ENCODE measurements at regions not wholly inside any gene's neighbourhood (a gene's known extent, or its start where the extent isn't known, plus 50 kb on each side); places are given as distances from the start of the nearest gene placed in this dataset.

DNA sequence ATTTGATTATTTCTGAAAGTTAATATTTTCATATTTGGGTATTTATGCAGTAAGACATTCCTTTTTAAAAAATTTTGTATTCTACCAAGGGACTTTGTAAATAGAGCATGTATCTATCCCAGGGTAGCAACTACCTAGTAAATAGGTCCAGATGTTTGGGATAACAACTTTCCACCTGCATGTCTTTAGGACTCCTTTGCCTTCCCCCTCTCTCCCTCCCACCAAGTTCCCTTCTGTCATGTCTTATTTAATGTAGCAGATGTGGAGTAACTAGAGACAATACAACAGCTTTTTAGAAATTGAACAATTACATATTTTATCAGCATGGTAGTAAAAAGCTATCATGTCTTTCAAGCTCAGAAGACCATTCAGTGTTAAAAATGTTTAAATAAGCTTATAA, 821.0 kb downstream of the C4orf33 start:
- no peaks in the 10 kb centered on the region for H3K36me3 ChIP-seq (ENCODE audit: insufficient read depth, low read length)
- H3K4me1 ChIP-seq (ENCODE audit: control insufficient read depth, insufficient read depth, low read length, unreplicated experiment), result no peaks in the 10 kb centered on the region
- no peak overlapping the region for H3K4me3 ChIP-seq (ENCODE audit: low read depth, low read length)
- no peak overlapping the region for H3K27ac ChIP-seq (ENCODE audit: low read depth, low read length)
- H2AFZ ChIP-seq (ENCODE audit: low read length, unreplicated experiment), result no peak overlapping the region
- H3K79me2 ChIP-seq (ENCODE audit: control insufficient read depth, insufficient read depth, low read length, unreplicated experiment), result no peaks in the 10 kb centered on the region
- no peaks in the 10 kb centered on the region for H3K27me3 ChIP-seq (ENCODE audit: insufficient read depth, low read length)

DNA sequence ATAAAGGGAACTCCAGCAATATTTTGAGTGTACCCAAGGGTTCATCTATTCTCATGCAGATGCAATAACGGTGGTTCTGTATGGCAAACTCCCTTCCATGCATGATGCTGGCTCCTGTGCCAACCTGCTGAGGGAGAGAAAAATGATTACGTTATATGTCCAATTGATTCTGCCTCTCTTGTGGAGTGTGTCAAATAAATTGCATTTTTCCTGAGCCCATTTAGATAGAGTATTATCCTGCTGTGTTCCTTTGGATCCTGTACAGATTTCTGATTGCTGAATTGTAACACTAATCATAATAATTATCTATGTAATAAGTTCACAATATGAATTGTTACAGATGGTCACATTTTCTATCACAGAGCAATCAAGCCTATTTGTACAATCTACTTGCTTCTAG, 821.7 kb downstream of the C4orf33 start:
- H3K79me2 ChIP-seq (ENCODE audit: control insufficient read depth, insufficient read depth, low read length, unreplicated experiment), result no peaks in the 10 kb centered on the region
- H2AFZ ChIP-seq (ENCODE audit: low read length, unreplicated experiment), result no peak overlapping the region
- no peak overlapping the region for H3K4me3 ChIP-seq (ENCODE audit: low read depth, low read length)
- no peaks in the 10 kb centered on the region for H3K36me3 ChIP-seq (ENCODE audit: insufficient read depth, low read length)
- no peaks in the 10 kb centered on the region for H3K4me1 ChIP-seq (ENCODE audit: control insufficient read depth, insufficient read depth, low read length, unreplicated experiment)
- no peak overlapping the region for H3K27ac ChIP-seq (ENCODE audit: low read depth, low read length)
- no peaks in the 10 kb centered on the region for H3K27me3 ChIP-seq (ENCODE audit: insufficient read depth, low read length)

DNA sequence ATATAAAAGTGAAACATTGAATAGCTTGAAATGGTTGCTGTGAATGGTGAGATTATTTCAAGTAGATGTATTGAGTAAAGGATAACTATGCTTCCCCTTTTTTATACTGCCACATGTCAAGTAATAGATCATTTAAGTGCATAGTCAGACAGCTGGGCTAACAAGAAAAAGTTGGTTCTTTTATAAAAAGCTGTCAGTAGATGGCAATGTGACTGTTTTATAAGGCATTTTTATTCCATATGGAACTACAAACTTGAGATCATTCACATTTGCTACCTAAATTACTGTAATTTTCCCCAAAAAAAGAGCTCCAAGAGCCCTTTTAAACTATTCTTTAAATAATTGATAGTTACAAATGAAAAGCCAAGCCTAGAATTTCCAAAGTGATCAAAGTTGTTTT, 831.0 kb downstream of the C4orf33 start:
- Histone ChIP-seq H3K27me3 (ENCODE audit: insufficient read depth, low read length) (no peaks in the 10 kb centered on the region), H2AFZ (ENCODE audit: low read length, unreplicated experiment) (no peak overlapping the region)

DNA sequence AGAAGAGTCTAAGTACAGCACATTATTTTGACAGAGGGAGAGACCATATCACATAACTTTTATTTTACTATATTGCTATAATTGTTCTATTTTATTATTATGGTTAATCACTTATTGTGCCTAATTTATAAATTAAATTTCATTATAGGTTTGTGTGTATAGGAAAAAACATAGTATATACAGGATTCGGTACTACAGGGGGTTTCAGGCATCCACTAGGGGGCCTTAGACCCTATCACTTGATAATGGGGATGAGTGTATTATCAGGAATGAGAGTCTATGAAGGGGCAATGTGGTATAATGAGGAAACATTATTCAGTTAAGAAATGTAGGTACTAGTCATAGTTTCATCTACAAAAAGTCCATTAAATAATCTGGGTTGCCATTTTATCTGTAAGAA, 833.1 kb downstream of the C4orf33 start:
- no peak overlapping the region for H3K27ac ChIP-seq (ENCODE audit: low read depth, low read length)
- H2AFZ ChIP-seq (ENCODE audit: low read length, unreplicated experiment), result no peak overlapping the region
- no peaks in the 10 kb centered on the region for H3K27me3 ChIP-seq (ENCODE audit: insufficient read depth, low read length)
- H3K4me1 ChIP-seq (ENCODE audit: control insufficient read depth, insufficient read depth, low read length, unreplicated experiment), result no peaks in the 10 kb centered on the region
- H3K79me2 ChIP-seq (ENCODE audit: control insufficient read depth, insufficient read depth, low read length, unreplicated experiment), result no peaks in the 10 kb centered on the region
- no peaks in the 10 kb centered on the region for H3K36me3 ChIP-seq (ENCODE audit: insufficient read depth, low read length)
- H3K4me3 ChIP-seq (ENCODE audit: low read depth, low read length), result no peak overlapping the region

More for the DNA sequence above, 831.0 kb downstream of the C4orf33 start:
- H3K4me1 ChIP-seq (ENCODE audit: control insufficient read depth, insufficient read depth, low read length, unreplicated experiment), result no peaks in the 10 kb centered on the region
- no peak overlapping the region for H3K27ac ChIP-seq (ENCODE audit: low read depth, low read length)
- no peak overlapping the region for H3K4me3 ChIP-seq (ENCODE audit: low read depth, low read length)
- H3K79me2 ChIP-seq (ENCODE audit: control insufficient read depth, insufficient read depth, low read length, unreplicated experiment), result no peaks in the 10 kb centered on the region
- H3K36me3 ChIP-seq (ENCODE audit: insufficient read depth, low read length), result no peaks in the 10 kb centered on the region

DNA sequence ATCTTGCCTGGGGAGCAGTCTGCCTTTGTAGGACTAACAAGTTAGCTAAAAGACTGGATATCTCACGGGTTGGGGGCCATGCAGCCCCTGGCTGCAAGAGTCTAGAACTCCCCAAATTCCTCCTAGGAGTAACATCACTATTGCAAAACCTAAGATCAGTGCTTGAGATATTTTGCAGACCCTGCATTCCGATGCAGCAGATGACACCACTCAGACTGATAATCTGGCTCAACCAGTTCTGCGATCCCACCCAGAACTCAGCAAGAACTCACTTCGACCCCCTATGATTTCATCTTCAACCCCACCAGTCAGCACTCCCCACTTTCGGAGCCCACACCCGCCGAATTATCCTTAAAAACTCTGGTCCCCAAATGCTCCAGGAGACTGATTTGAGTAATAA, 834.0 kb downstream of the C4orf33 start:
- Histone ChIP-seq H3K4me1 (ENCODE audit: control insufficient read depth, insufficient read depth, low read length, unreplicated experiment) (no peaks in the 10 kb centered on the region), H3K79me2 (ENCODE audit: control insufficient read depth, insufficient read depth, low read length, unreplicated experiment) (no peaks in the 10 kb centered on the region), H3K36me3 (ENCODE audit: insufficient read depth, low read length) (no peaks in the 10 kb centered on the region), H2AFZ (ENCODE audit: low read length, unreplicated experiment) (no peak overlapping the region), H3K27ac (ENCODE audit: low read depth, low read length) (no peak overlapping the region), H3K27me3 (ENCODE audit: insufficient read depth, low read length) (no peaks in the 10 kb centered on the region), H3K4me3 (ENCODE audit: low read depth, low read length) (no peak overlapping the region)

DNA sequence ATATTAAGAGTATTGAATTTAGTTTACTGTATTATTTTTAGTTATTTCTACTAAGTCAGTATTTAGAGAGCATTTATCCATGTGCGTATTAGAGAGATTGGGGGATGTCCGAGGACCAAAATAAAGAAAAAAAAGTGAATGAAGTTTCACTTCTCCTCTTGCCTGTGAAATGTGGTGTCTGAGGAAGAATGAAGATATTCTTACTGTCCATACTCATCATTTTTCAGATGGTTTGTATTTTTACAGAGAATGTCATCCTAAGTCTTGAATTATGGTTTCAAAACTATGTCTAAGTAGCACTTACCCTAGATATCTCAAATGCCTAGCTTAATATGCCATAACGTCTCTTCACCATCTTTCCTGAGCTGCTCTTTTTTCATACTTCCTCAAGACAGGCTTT, 854.3 kb downstream of the C4orf33 start:
- Histone ChIP-seq H3K36me3 (ENCODE audit: insufficient read depth, low read length) (no peaks in the 10 kb centered on the region), H3K27me3 (ENCODE audit: insufficient read depth, low read length) (peaks cover 9% of the 10 kb centered on the region), H3K27ac (ENCODE audit: low read depth, low read length) (no peak overlapping the region), H3K4me3 (ENCODE audit: low read depth, low read length) (no peak overlapping the region), H2AFZ (ENCODE audit: low read length, unreplicated experiment) (no peak overlapping the region), H3K4me1 (ENCODE audit: control insufficient read depth, insufficient read depth, low read length, unreplicated experiment) (no peaks in the 10 kb centered on the region), H3K79me2 (ENCODE audit: control insufficient read depth, insufficient read depth, low read length, unreplicated experiment) (no peaks in the 10 kb centered on the region)

DNA sequence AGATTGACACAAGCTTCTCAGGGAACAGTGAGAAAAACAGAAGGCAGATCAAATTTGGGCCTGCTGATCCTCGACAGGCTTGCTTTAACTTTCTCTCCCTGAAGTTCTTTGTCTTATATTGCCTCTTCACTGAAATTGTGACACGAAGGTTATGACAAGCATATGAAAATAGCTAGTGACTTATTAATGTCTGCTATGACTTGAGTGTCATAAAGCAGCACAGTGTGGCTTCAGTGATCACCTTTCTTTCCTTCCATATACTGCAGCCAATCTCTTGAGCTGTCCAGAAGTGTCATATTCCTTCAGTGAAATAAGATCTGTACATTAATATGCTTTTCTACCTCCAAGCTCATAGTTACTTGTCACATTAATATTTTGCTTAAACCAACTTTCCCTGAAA, 870.2 kb downstream of the C4orf33 start:
- H3K4me1 ChIP-seq (ENCODE audit: control insufficient read depth, insufficient read depth, low read length, unreplicated experiment), result no peaks in the 10 kb centered on the region
- H3K36me3 ChIP-seq (ENCODE audit: insufficient read depth, low read length), result no peaks in the 10 kb centered on the region
- no peak overlapping the region for H3K4me3 ChIP-seq (ENCODE audit: low read depth, low read length)
- H3K27me3 ChIP-seq (ENCODE audit: insufficient read depth, low read length), result peaks cover 11% of the 10 kb centered on the region; the same call in 1 of the 2 replicates
- no peak overlapping the region for H2AFZ ChIP-seq (ENCODE audit: low read length, unreplicated experiment)
- no peak overlapping the region for H3K27ac ChIP-seq (ENCODE audit: low read depth, low read length)
- H3K79me2 ChIP-seq (ENCODE audit: control insufficient read depth, insufficient read depth, low read length, unreplicated experiment), result no peaks in the 10 kb centered on the region

DNA sequence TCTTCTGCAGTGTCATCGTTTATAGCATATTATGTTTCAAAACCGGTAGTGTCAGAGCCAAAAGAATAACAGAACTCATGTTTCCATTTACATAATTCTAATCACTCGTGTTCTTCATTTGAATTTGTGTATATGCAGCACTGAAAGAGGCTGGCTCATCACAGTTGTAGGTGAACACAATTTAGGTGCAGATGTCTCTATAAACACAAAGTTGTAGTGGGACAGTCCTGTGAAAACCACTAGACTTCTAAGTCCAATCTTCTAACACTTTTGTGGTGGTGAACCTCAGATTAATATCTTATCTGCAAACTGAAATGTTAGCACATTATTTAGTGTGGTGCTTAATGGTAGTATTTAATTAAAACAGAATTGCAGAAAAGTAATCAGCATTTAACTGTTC, 872.4 kb downstream of the C4orf33 start:
- Histone ChIP-seq H3K79me2 (ENCODE audit: control insufficient read depth, insufficient read depth, low read length, unreplicated experiment) (no peaks in the 10 kb centered on the region), H3K4me3 (ENCODE audit: low read depth, low read length) (no peak overlapping the region), H3K36me3 (ENCODE audit: insufficient read depth, low read length) (no peaks in the 10 kb centered on the region), H2AFZ (ENCODE audit: low read length, unreplicated experiment) (no peak overlapping the region), H3K4me1 (ENCODE audit: control insufficient read depth, insufficient read depth, low read length, unreplicated experiment) (no peaks in the 10 kb centered on the region), H3K27ac (ENCODE audit: low read depth, low read length) (no peak overlapping the region), H3K27me3 (ENCODE audit: insufficient read depth, low read length) (peaks cover 11% of the 10 kb centered on the region; the same call in 1 of the 2 replicates)

DNA sequence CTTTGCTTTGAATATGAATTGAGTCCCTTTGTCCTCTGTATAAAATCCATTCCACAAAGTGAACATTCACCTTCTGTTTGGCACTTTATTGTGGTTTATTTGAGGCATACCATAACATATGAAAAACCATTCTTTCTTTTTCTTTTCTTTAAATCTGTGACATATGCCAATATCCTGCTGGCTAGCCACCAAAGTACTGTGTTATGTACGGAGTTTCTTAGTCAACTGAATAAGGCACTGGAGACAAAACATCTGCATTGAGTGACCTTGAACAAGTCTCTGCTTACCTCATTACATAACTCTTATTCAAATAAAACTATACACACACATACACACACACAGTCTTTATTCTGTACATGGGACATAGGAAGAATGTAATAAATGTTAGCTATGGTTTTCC, 872.8 kb downstream of the C4orf33 start:
- Histone ChIP-seq H3K4me3 (ENCODE audit: low read depth, low read length) (no peak overlapping the region), H2AFZ (ENCODE audit: low read length, unreplicated experiment) (no peak overlapping the region), H3K27me3 (ENCODE audit: insufficient read depth, low read length) (peaks cover 11% of the 10 kb centered on the region; the same call in 1 of the 2 replicates), H3K4me1 (ENCODE audit: control insufficient read depth, insufficient read depth, low read length, unreplicated experiment) (no peaks in the 10 kb centered on the region), H3K79me2 (ENCODE audit: control insufficient read depth, insufficient read depth, low read length, unreplicated experiment) (no peaks in the 10 kb centered on the region), H3K36me3 (ENCODE audit: insufficient read depth, low read length) (no peaks in the 10 kb centered on the region), H3K27ac (ENCODE audit: low read depth, low read length) (no peak overlapping the region)

DNA sequence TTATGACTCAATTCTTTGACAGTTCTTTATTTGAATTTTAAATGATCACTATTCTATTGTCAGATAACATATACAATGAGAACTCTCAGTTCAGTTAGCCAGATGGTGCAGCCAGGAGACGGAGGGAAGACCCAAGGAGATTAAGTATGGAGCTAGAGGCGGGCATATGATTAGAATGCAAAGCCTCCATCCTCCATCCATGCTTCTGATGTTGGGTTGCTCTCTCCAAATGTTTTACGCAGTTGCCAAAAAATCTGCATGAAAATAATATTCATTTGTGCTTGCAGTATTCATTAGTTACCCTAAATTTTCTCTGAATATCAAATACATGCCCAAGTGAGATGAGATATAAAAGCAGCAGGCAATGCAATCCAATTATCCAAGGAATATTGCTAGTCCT, 874.8 kb downstream of the C4orf33 start:
- peaks cover 11% of the 10 kb centered on the region; the same call in 1 of the 2 replicates for H3K27me3 ChIP-seq (ENCODE audit: insufficient read depth, low read length)
- H3K36me3 ChIP-seq (ENCODE audit: insufficient read depth, low read length), result no peaks in the 10 kb centered on the region
- no peak overlapping the region for H3K4me3 ChIP-seq (ENCODE audit: low read depth, low read length)
- H3K27ac ChIP-seq (ENCODE audit: low read depth, low read length), result no peak overlapping the region
- H3K79me2 ChIP-seq (ENCODE audit: control insufficient read depth, insufficient read depth, low read length, unreplicated experiment), result no peaks in the 10 kb centered on the region
- H2AFZ ChIP-seq (ENCODE audit: low read length, unreplicated experiment), result no peak overlapping the region
- no peaks in the 10 kb centered on the region for H3K4me1 ChIP-seq (ENCODE audit: control insufficient read depth, insufficient read depth, low read length, unreplicated experiment)

DNA sequence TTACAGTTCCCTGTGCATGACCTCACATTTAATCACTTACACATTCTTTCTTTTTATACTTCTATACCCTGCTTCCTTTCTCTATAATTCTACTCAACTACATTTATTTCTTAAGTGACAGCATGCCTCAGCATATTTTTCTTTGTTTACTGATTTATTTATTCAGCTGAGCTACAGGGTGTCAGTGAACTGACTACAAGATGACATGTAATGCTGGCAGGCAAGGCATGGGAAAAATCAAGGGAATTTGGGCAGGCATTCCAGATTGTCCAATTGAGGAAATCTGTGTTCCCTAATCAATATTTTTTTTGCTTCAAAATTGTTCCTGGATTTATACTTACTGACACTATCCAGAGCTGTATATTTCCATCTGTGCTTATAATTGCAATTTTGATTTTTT, 875.5 kb downstream of the C4orf33 start:
- H3K36me3 ChIP-seq (ENCODE audit: insufficient read depth, low read length), result no peaks in the 10 kb centered on the region
- no peak overlapping the region for H2AFZ ChIP-seq (ENCODE audit: low read length, unreplicated experiment)
- H3K27ac ChIP-seq (ENCODE audit: low read depth, low read length), result no peak overlapping the region
- H3K4me1 ChIP-seq (ENCODE audit: control insufficient read depth, insufficient read depth, low read length, unreplicated experiment), result no peaks in the 10 kb centered on the region
- H3K27me3 ChIP-seq (ENCODE audit: insufficient read depth, low read length), result peaks cover 11% of the 10 kb centered on the region; the same call in 1 of the 2 replicates
- no peaks in the 10 kb centered on the region for H3K79me2 ChIP-seq (ENCODE audit: control insufficient read depth, insufficient read depth, low read length, unreplicated experiment)
- no peak overlapping the region for H3K4me3 ChIP-seq (ENCODE audit: low read depth, low read length)

Measured in ACC112 (cell line).